IPS DF 19.7 (cell line): ENCODE measurements at regions not wholly inside any gene's neighbourhood (a gene's known extent, or its start where the extent isn't known, plus 50 kb on each side); places are given as distances from the start of the nearest gene placed in this dataset.

Experiments
- DNase-seq: peaks from one replicate; pipeline ENCODE4 v3.0.0-alpha.2; 2013; ENCODE audit warnings: low read depth, low spot score

- no peak for DNase-seq
Observed at GRCh38 chr6:2562721-2563451, 187.8 kb downstream of the MYLK4 start.

- no peak for DNase-seq
Observed at GRCh38 chr6:2560917-2561698, 189.6 kb downstream of the MYLK4 start.

GRCh38 chr6:2560140-2560818, 190.4 kb downstream of the MYLK4 start:
- DNase-seq, result no peak

GRCh38 chr6:2558861-2559801, 191.6 kb downstream of the MYLK4 start:
- no peak for DNase-seq

GRCh38 chr6:2558098-2558680, 192.5 kb downstream of the MYLK4 start:
- DNase-seq, result no peak

GRCh38 chr6:2557181-2557720, 193.5 kb downstream of the MYLK4 start:
- DNase-seq, result no peak

GRCh38 chr6:2556761-2557160, 194.0 kb downstream of the MYLK4 start:
- no peak for DNase-seq

- no peak for DNase-seq
Observed at GRCh38 chr6:2554651-2555260, 196.0 kb downstream of the MYLK4 start.

- DNase-seq, result no peak
Observed at GRCh38 chr6:2552526-2553154, 198.1 kb downstream of the MYLK4 start.

- DNase-seq, result no peak
Observed at GRCh38 chr6:2551705-2552104, 199.0 kb downstream of the MYLK4 start.

GRCh38 chr6:2550247-2550646, 200.5 kb downstream of the MYLK4 start:
- no peak for DNase-seq

- DNase-seq, result no peak
Observed at GRCh38 chr6:2549834-2550233, 200.9 kb downstream of the MYLK4 start.

- DNase-seq, result no peak
Observed at GRCh38 chr6:2547355-2547754, 203.4 kb downstream of the MYLK4 start.

GRCh38 chr6:2546901-2547300, 203.8 kb downstream of the MYLK4 start:
- DNase-seq, result no peak

GRCh38 chr6:2545383-2546038, 205.2 kb downstream of the MYLK4 start:
- no peak for DNase-seq

- DNase-seq, result no peak
Observed at GRCh38 chr6:2543321-2543720, 207.4 kb downstream of the MYLK4 start.

- no peak for DNase-seq
Observed at GRCh38 chr6:2542858-2543218, 207.9 kb downstream of the MYLK4 start.

- DNase-seq, result no peak
Observed at GRCh38 chr6:2542101-2542857, 208.4 kb downstream of the MYLK4 start.

GRCh38 chr6:2536451-2536850, 214.3 kb downstream of the MYLK4 start:
- DNase-seq, result no peak
